ENCODE measurements at regions not wholly inside any gene's neighbourhood (a gene's known extent, or its start where the extent isn't known, plus 50 kb on each side); places are given as distances from the start of the nearest gene placed in this dataset.

DNA sequence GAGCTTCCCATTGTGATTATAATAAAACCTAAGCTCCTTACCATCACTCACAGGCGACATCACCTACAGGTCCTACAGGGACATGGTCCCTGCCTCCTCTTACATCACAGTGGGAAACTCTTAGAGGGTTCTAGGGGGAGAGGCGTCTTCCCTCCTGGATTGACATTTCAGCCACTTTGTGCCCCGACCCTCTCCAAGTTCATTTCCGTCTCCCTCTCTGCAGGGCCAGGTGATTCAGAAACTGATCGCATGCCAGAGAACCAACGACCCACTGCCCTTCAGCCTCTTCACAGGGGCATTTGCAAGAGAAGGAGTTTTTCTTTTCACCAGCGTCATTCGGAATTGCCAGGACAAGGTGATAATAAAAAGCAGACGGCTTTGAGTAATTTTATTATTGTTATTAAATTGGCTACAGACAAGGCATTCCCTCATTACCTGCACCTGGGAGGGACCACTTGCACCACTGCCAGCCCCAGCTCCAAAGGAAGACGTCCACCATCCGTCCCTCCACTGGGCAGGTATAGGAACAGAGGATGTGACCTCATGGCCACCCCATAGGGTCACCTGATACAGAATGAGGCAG, 85.8 kb upstream of the CUX1 start:
- TF ChIP-seq, protein P1, sequence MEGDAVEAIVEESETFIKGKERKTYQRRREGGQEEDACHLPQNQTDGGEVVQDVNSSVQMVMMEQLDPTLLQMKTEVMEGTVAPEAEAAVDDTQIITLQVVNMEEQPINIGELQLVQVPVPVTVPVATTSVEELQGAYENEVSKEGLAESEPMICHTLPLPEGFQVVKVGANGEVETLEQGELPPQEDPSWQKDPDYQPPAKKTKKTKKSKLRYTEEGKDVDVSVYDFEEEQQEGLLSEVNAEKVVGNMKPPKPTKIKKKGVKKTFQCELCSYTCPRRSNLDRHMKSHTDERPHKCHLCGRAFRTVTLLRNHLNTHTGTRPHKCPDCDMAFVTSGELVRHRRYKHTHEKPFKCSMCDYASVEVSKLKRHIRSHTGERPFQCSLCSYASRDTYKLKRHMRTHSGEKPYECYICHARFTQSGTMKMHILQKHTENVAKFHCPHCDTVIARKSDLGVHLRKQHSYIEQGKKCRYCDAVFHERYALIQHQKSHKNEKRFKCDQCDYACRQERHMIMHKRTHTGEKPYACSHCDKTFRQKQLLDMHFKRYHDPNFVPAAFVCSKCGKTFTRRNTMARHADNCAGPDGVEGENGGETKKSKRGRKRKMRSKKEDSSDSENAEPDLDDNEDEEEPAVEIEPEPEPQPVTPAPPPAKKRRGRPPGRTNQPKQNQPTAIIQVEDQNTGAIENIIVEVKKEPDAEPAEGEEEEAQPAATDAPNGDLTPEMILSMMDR (IDR thresholded peaks at IDR 0.05), result no peak
- no peak for TF ChIP-seq EP300 (IDR thresholded peaks at IDR 0.05)
